IMR-90 (cell line): ENCODE measurements at regions not wholly inside any gene's neighbourhood (a gene's known extent, or its start where the extent isn't known, plus 50 kb on each side); places are given as distances from the start of the nearest gene placed in this dataset.

Experiments
- ATAC-seq: fragments of 200-7000 bp; cut with Tn5 transposase; 2 replicates; pipeline ENCODE4 v1.9.1; 2020; ENCODE audit warnings: low read depth, mild to moderate bottlenecking, moderate library complexity
- BruUV-seq: library from RNA; stranded (reverse); fragments of 400-500 nt; replicated peaks from 2 replicates; lab custom pipeline; 2021; lab: Mats Ljungman, UMichigan
- CTCF ChIA-PET: fragments of 300-600 bp; formaldehyde crosslinking; extraction: SDS; loops from one replicate; lab custom pipeline; 2021; ENCODE audit warnings: antibody characterized with exemption; lab: Yijun Ruan, JAX
- POLR2A ChIA-PET: fragments of 300-600 bp; sonication (Branson Sonifier 250); formaldehyde crosslinking; loops from one replicate; lab custom pipeline; 2022; ENCODE audit warnings: antibody characterized with exemption; ENCODE audit not compliant: unreplicated experiment; lab: Charles Lee
- DNase-seq: peaks from one replicate; pipeline ENCODE4 v3.0.0; 2013
- H2AFZ ChIP-seq: replicated peaks from 2 replicates; pipeline ENCODE3; 2013; ENCODE audit warnings: low read length, mild to moderate bottlenecking; ENCODE audit not compliant: poor library complexity
- H2AK5ac ChIP-seq: 2 replicates; pipeline ENCODE4 v1.6.1; 2013; ENCODE audit warnings: low read depth, low read length, inconsistent platforms
- H2AK9ac ChIP-seq: replicated peaks from 2 replicates; pipeline ENCODE3; 2013; ENCODE audit warnings: mild to moderate bottlenecking, low read depth, low read length, moderate library complexity; ENCODE audit not compliant: poor library complexity
- H2BK120ac ChIP-seq: 2 replicates; pipeline ENCODE4 v1.6.1; 2013; ENCODE audit warnings: low read depth, low read length, inconsistent platforms
- H2BK15ac ChIP-seq: 3 replicates; pipeline ENCODE4 v1.6.1; 2013; ENCODE audit warnings: low read depth, low read length, inconsistent platforms
- H2BK20ac ChIP-seq: 2 replicates; pipeline ENCODE4 v1.6.1; 2013; ENCODE audit warnings: low read depth, mild to moderate bottlenecking, inconsistent platforms, low read length, moderate library complexity
- H2BK5ac ChIP-seq: 2 replicates; pipeline ENCODE4 v1.6.1; 2013; ENCODE audit warnings: mild to moderate bottlenecking, low read depth, low read length, inconsistent platforms; ENCODE audit not compliant: poor library complexity, severe bottlenecking
- H3K14ac ChIP-seq: replicated peaks from 2 replicates; pipeline ENCODE4 v1.6.1; 2013; ENCODE audit warnings: low read depth, low read length, inconsistent platforms
- H3K18ac ChIP-seq: 2 replicates; pipeline ENCODE4 v1.6.1; 2013; ENCODE audit warnings: low read depth, low read length, control low read depth
- H3K23ac ChIP-seq: 2 replicates; pipeline ENCODE4 v1.6.1; 2013; ENCODE audit warnings: low read depth, low read length, inconsistent platforms
- H3K27ac ChIP-seq: 2 replicates; pipeline ENCODE4 v1.5.1; 2013; ENCODE audit warnings: mild to moderate bottlenecking, control low read depth, low read length; ENCODE audit not compliant: insufficient read depth
- H3K27me3 ChIP-seq: 2 replicates; pipeline ENCODE4 v1.6.1; 2013; ENCODE audit warnings: low read length; ENCODE audit not compliant: control insufficient read depth, insufficient read depth
- H3K36me3 ChIP-seq: 2 replicates; pipeline ENCODE4 v1.6.1; 2013; ENCODE audit warnings: low read length, mixed read lengths; ENCODE audit not compliant: control insufficient read depth, insufficient read depth
- H3K4ac ChIP-seq: 2 replicates; pipeline ENCODE4 v1.6.1; 2013; ENCODE audit warnings: low read depth, low read length, inconsistent platforms
- H3K4me1 ChIP-seq: 2 replicates; pipeline ENCODE4 v1.6.1; 2013; ENCODE audit warnings: low read length, mixed read lengths; ENCODE audit not compliant: control insufficient read depth, insufficient read depth
- H3K4me2 ChIP-seq: 2 replicates; pipeline ENCODE4 v1.6.1; 2013; ENCODE audit warnings: low read depth, mild to moderate bottlenecking, control low read depth, low read length, moderate library complexity
- H3K4me3 ChIP-seq: 2 replicates; pipeline ENCODE4 v1.5.1; 2013; ENCODE audit warnings: low read depth, mild to moderate bottlenecking, control low read depth, low read length, moderate library complexity; ENCODE audit not compliant: insufficient read depth
- H3K56ac ChIP-seq: 2 replicates; pipeline ENCODE4 v1.6.1; 2013; ENCODE audit warnings: low read length, inconsistent platforms; ENCODE audit not compliant: insufficient read depth; ENCODE audit errors: extremely low read depth
- H3K79me1 ChIP-seq, 2 experiments: 2 replicates each; pipeline ENCODE4 v1.6.1; 2013; ENCODE audit warnings: low read length in 2 of 2, inconsistent platforms in 1 of 2, low read depth in 1 of 2
- H3K9ac ChIP-seq: 2 replicates; pipeline ENCODE4 v1.6.1; 2013; ENCODE audit warnings: low read depth, low read length, control low read depth
- H3K9me1 ChIP-seq: 2 replicates; pipeline ENCODE4 v1.6.1; 2013; ENCODE audit warnings: low read length, inconsistent platforms; ENCODE audit not compliant: insufficient read depth
- H3K9me3 ChIP-seq: 2 replicates; pipeline ENCODE4 v1.6.1; 2013; ENCODE audit warnings: low read length; ENCODE audit not compliant: control insufficient read depth, insufficient read depth
- H4K20me1 ChIP-seq: 2 replicates; pipeline ENCODE4 v1.6.1; 2013; ENCODE audit warnings: low read length, inconsistent platforms; ENCODE audit not compliant: insufficient read depth
- H4K5ac ChIP-seq: 2 replicates; pipeline ENCODE4 v1.6.1; 2013; ENCODE audit warnings: mild to moderate bottlenecking, low read depth, low read length, control low read depth
- H4K8ac ChIP-seq, 2 experiments: 2 replicates each; pipeline ENCODE4 v1.6.1; 2013; ENCODE audit warnings: low read depth in 2 of 2, low read length in 2 of 2, control low read depth in 1 of 2, inconsistent platforms in 1 of 2
- H4K91ac ChIP-seq: 2 replicates; pipeline ENCODE4 v1.6.1; 2013; ENCODE audit warnings: low read depth, low read length, inconsistent platforms; ENCODE audit not compliant: insufficient read depth
- BHLHE40 ChIP-seq: fragments of 150-350 bp; IDR thresholded peaks from 2 replicates; pipeline ENCODE4 v1.6.1; 2016; ENCODE audit warnings: mild to moderate bottlenecking, low read depth, low read length
- CEBPB ChIP-seq: IDR thresholded peaks from 2 replicates; pipeline ENCODE4 v1.6.1; 2012; ENCODE audit warnings: low read depth, low read length, improper control_type of control experiment
- CHD1 ChIP-seq: IDR thresholded peaks from 2 replicates; pipeline ENCODE4 v1.6.1; 2012; ENCODE audit warnings: low read depth, low read length, improper control_type of control experiment
- FOS ChIP-seq: fragments of 150-350 bp; IDR thresholded peaks from 2 replicates; pipeline ENCODE4 v1.6.1; 2016; ENCODE audit warnings: low read depth, low read length
- MAFK ChIP-seq: IDR thresholded peaks from 2 replicates; pipeline ENCODE4 v1.6.1; 2012; ENCODE audit warnings: low read depth, low read length, improper control_type of control experiment
- MAZ ChIP-seq: IDR thresholded peaks from 2 replicates; pipeline ENCODE4 v1.6.1; 2012; ENCODE audit warnings: low read depth, mild to moderate bottlenecking, low read length, improper control_type of control experiment, moderate library complexity, borderline replicate concordance
- MXI1 ChIP-seq: IDR thresholded peaks from 2 replicates; pipeline ENCODE4 v1.6.1; 2012; ENCODE audit warnings: low read depth, mild to moderate bottlenecking, low read length, moderate library complexity, borderline replicate concordance
- NFE2L2 ChIP-seq: fragments of 150-350 bp; IDR thresholded peaks from 2 replicates; pipeline ENCODE4 v1.6.1; 2016; ENCODE audit warnings: low read depth, mild to moderate bottlenecking, low read length
- POLR2A ChIP-seq: IDR thresholded peaks from 2 replicates; pipeline ENCODE4 v1.6.1; 2012; ENCODE audit warnings: mild to moderate bottlenecking, low read depth, low read length
- RAD21 ChIP-seq: IDR thresholded peaks from 2 replicates; pipeline ENCODE4 v1.6.1; 2012; ENCODE audit warnings: low read length, improper control_type of control experiment
- RCOR1 ChIP-seq: IDR thresholded peaks from 2 replicates; pipeline ENCODE4 v1.6.1; 2012; ENCODE audit warnings: mild to moderate bottlenecking, low read length, improper control_type of control experiment; ENCODE audit not compliant: insufficient replicate concordance
- RFX5 ChIP-seq: IDR thresholded peaks from 2 replicates; pipeline ENCODE4 v1.8.0; 2012; ENCODE audit warnings: low read depth, mild to moderate bottlenecking, low read length, moderate library complexity
- SMC3 ChIP-seq: fragments of 150-350 bp; IDR thresholded peaks from 2 replicates; pipeline ENCODE4 v1.6.1; 2016; ENCODE audit warnings: low read depth, mild to moderate bottlenecking, antibody characterized with exemption, low read length, moderate library complexity
- WGBS, 2 experiments: methylation state at CpG; one replicate each; pipeline versions ENCODE4 v1.1.5 to v1.1.7; 2013; ENCODE audit warnings: missing lambda C conversion rate in 2 of 2; ENCODE audit not compliant: insufficient read length in 1 of 2; ENCODE audit errors: extremely low coverage in 2 of 2; 5-methylcytosine and 5-hydroxymethylcytosine counted together
- dilution Hi-C: fragments of 300-500 bp; cut with HindIII; formaldehyde crosslinking; loops from one replicate; pipeline ENCODE4 v1.14.3; 2018; ENCODE audit warnings: low sequenced_read_pairs; ENCODE audit not compliant: unreplicated experiment
- in situ Hi-C: fragments of 300-500 bp; cut with MboI; formaldehyde crosslinking; loops from 3 replicates; pipeline ENCODE4 v1.14.3; 2019; ENCODE audit warnings: low sequenced_read_pairs, inconsistent platforms, mixed read lengths
- intact Hi-C: fragments of 100-400 bp; cut with micrococcal nuclease; formaldehyde crosslinking; loops from 2 replicates; pipeline ENCODE4 v1.10.0; 2022
- TF ChIP-seq, protein P1 (sequence below): conservative IDR thresholded peaks from 2 replicates; pipeline ENCODE4 v1.5.1; 2012; ENCODE audit warnings: mild to moderate bottlenecking, low read depth, low read length, improper control_type of control experiment
- TF ChIP-seq, protein P2 (sequence below): fragments of 150-350 bp; IDR thresholded peaks from 2 replicates; pipeline ENCODE4 v1.6.1; 2016; ENCODE audit warnings: low read depth, mild to moderate bottlenecking, low read length, moderate library complexity, borderline replicate concordance
- TF ChIP-seq, protein P3 (sequence below): fragments of 150-350 bp; IDR thresholded peaks from 2 replicates; pipeline ENCODE4 v1.6.1; 2017; ENCODE audit warnings: mild to moderate bottlenecking, antibody characterized with exemption, low read length, low read depth

DNA sequence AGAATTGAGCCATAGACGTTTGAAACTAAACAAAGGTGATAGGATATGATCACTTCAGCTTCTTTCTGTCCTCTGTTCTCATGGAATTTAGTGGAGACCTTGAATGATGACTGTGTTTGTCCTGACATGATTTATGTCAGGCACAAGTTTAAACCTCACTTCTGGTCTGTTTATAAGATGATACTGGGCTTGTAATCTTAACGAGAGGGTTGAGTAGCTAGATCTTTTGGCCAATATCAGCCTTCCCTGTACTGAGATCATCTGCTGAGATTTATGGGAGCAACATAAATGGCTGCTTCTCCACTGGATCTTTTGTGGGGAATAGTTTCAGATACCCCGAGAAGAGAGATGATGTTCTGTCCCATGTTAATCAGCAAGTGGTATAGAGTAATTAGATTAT lies 121.8 kb upstream of the OBI1 start:
- H4K8ac ChIP-seq = no peak overlapping the region
- H3K36me3 ChIP-seq = no peaks in the 10 kb centered on the region
- no peak overlapping the region for H3K4ac ChIP-seq
- H4K20me1 ChIP-seq = no peaks in the 10 kb centered on the region
- H3K79me1 ChIP-seq = no peaks in the 10 kb centered on the region
- H3K18ac ChIP-seq = no peak overlapping the region
- dilution Hi-C loops = no loop called here
- H3K23ac ChIP-seq = no peak overlapping the region
- no peak overlapping the region for H3K27ac ChIP-seq
- H3K4me1 ChIP-seq = no peaks in the 10 kb centered on the region
- H2BK15ac ChIP-seq = no peak overlapping the region
- H3K4me3 ChIP-seq = no peak overlapping the region
- intact Hi-C loops = no loop called here
- H3K9me1 ChIP-seq = no peaks in the 10 kb centered on the region
- H4K91ac ChIP-seq = no peak overlapping the region
- no peak overlapping the region for H4K5ac ChIP-seq
- no peak overlapping the region for H3K56ac ChIP-seq
- no peaks in the 10 kb centered on the region; the same call in 1 of the 2 replicates for H3K27me3 ChIP-seq
- TF ChIP-seq RAD21 = no peak
- TF ChIP-seq RCOR1 = no peak
- TF ChIP-seq CHD1 = no peak
- TF ChIP-seq BHLHE40 = no peak
- TF ChIP-seq MAZ = no peak
- TF ChIP-seq RFX5 = no peak
- no peak for TF ChIP-seq POLR2A
- TF ChIP-seq NFE2L2 = no peak
- TF ChIP-seq, protein P1, sequence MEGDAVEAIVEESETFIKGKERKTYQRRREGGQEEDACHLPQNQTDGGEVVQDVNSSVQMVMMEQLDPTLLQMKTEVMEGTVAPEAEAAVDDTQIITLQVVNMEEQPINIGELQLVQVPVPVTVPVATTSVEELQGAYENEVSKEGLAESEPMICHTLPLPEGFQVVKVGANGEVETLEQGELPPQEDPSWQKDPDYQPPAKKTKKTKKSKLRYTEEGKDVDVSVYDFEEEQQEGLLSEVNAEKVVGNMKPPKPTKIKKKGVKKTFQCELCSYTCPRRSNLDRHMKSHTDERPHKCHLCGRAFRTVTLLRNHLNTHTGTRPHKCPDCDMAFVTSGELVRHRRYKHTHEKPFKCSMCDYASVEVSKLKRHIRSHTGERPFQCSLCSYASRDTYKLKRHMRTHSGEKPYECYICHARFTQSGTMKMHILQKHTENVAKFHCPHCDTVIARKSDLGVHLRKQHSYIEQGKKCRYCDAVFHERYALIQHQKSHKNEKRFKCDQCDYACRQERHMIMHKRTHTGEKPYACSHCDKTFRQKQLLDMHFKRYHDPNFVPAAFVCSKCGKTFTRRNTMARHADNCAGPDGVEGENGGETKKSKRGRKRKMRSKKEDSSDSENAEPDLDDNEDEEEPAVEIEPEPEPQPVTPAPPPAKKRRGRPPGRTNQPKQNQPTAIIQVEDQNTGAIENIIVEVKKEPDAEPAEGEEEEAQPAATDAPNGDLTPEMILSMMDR = no peak
- TF ChIP-seq MAFK = no peak
- no peak for TF ChIP-seq MXI1
- TF ChIP-seq CEBPB = no peak
- TF ChIP-seq, protein P2, sequence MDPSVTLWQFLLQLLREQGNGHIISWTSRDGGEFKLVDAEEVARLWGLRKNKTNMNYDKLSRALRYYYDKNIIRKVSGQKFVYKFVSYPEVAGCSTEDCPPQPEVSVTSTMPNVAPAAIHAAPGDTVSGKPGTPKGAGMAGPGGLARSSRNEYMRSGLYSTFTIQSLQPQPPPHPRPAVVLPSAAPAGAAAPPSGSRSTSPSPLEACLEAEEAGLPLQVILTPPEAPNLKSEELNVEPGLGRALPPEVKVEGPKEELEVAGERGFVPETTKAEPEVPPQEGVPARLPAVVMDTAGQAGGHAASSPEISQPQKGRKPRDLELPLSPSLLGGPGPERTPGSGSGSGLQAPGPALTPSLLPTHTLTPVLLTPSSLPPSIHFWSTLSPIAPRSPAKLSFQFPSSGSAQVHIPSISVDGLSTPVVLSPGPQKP = no peak
- TF ChIP-seq, protein P3, sequence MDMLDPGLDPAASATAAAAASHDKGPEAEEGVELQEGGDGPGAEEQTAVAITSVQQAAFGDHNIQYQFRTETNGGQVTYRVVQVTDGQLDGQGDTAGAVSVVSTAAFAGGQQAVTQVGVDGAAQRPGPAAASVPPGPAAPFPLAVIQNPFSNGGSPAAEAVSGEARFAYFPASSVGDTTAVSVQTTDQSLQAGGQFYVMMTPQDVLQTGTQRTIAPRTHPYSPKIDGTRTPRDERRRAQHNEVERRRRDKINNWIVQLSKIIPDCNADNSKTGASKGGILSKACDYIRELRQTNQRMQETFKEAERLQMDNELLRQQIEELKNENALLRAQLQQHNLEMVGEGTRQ = no peak
- TF ChIP-seq FOS = no peak
- TF ChIP-seq SMC3 = no peak
- H2BK5ac ChIP-seq = no peak overlapping the region
- H2AK9ac ChIP-seq = no peak overlapping the region
- in situ Hi-C loops = no loop called here
- H2BK120ac ChIP-seq = no peak overlapping the region
- no peak overlapping the region for H3K4me2 ChIP-seq
- DNase-seq = no peak
- H3K14ac ChIP-seq = no peak overlapping the region
- CTCF ChIA-PET = no interaction called here
- H2AK5ac ChIP-seq = no peak overlapping the region
- no peak overlapping the region for H2AFZ ChIP-seq
- no peaks in the 10 kb centered on the region for H3K9me3 ChIP-seq
- ATAC-seq = no peak
- WGBS, 2 experiments = no CpG with 5 or more reads among the region's 3 CpGs
- no peak overlapping the region for H2BK20ac ChIP-seq
- H3K9ac ChIP-seq = no peak overlapping the region
- POLR2A ChIA-PET = no interaction called here
- BruUV-seq = no TSS peak
